GM23248 (cell line): ENCODE measurements at regions not wholly inside any gene's neighbourhood (a gene's known extent, or its start where the extent isn't known, plus 50 kb on each side); places are given as distances from the start of the nearest gene placed in this dataset.

ENCODE experiments used
- DNase-seq: peaks from one replicate; pipeline ENCODE4 v3.0.0-alpha.2; 2015
- H2AFZ ChIP-seq: fragments of 200-600 bp; sonication (generic); 2 replicates; pipeline ENCODE4 v1.6.1; 2016; ENCODE audit warnings: antibody characterized with exemption
- H3F3A ChIP-seq: fragments of 200-600 bp; sonication (generic); 2 replicates; pipeline ENCODE4 v1.6.1; 2016; ENCODE audit warnings: mild to moderate bottlenecking, antibody characterized with exemption, mixed run types; ENCODE audit not compliant: insufficient read depth
- H3K27ac ChIP-seq: fragments of 200-600 bp; sonication (generic); 2 replicates; pipeline ENCODE4 v1.5.1; 2016; ENCODE audit warnings: mild to moderate bottlenecking
- H3K27me3 ChIP-seq: fragments of 200-600 bp; sonication (generic); replicated peaks from 2 replicates; pipeline ENCODE4 v1.6.1; 2016; ENCODE audit warnings: mild to moderate bottlenecking; ENCODE audit not compliant: insufficient read depth
- H3K36me3 ChIP-seq: fragments of 200-600 bp; sonication (generic); 2 replicates; pipeline ENCODE4 v1.6.1; 2016; ENCODE audit warnings: low read depth, mild to moderate bottlenecking
- H3K4me1 ChIP-seq: fragments of 200-600 bp; sonication (generic); 2 replicates; pipeline ENCODE4 v1.6.1; 2016; ENCODE audit warnings: mild to moderate bottlenecking; ENCODE audit not compliant: insufficient read depth
- H3K4me2 ChIP-seq: fragments of 200-600 bp; sonication (generic); one replicate; pipeline ENCODE4 v1.6.1; 2016; ENCODE audit warnings: mild to moderate bottlenecking; ENCODE audit not compliant: unreplicated experiment
- H3K4me3 ChIP-seq: fragments of 200-600 bp; sonication (generic); 2 replicates; pipeline ENCODE4 v1.5.1; 2016; ENCODE audit warnings: mild to moderate bottlenecking
- H3K79me2 ChIP-seq: fragments of 200-600 bp; sonication (generic); 2 replicates; pipeline ENCODE4 v1.6.1; 2016; ENCODE audit warnings: mild to moderate bottlenecking; ENCODE audit not compliant: insufficient read depth
- H3K9ac ChIP-seq: fragments of 200-600 bp; sonication (generic); 2 replicates; pipeline ENCODE4 v1.6.1; 2016; ENCODE audit warnings: mild to moderate bottlenecking
- H3K9me2 ChIP-seq: fragments of 200-600 bp; sonication (generic); 2 replicates; pipeline ENCODE4 v1.6.1; 2016; ENCODE audit warnings: mixed run types, mild to moderate bottlenecking, moderate library complexity; ENCODE audit not compliant: insufficient read depth
- H3K9me3 ChIP-seq: fragments of 200-600 bp; sonication (generic); one replicate; pipeline ENCODE4 v1.6.1; 2017; ENCODE audit warnings: low read depth
- H4K20me1 ChIP-seq: fragments of 200-600 bp; sonication (generic); 2 replicates; pipeline ENCODE4 v1.6.0; 2016; ENCODE audit not compliant: insufficient read depth
- EZH2 ChIP-seq: fragments of 200-600 bp; sonication (generic); IDR thresholded peaks from 2 replicates; pipeline ENCODE4 v1.6.1; 2018; ENCODE audit warnings: antibody characterized with exemption, mild to moderate bottlenecking; ENCODE audit not compliant: insufficient read depth, poor library complexity, severe bottlenecking
- EZH2phosphoT487 ChIP-seq: fragments of 200-600 bp; sonication (generic); IDR thresholded peaks from 2 replicates; pipeline ENCODE4 v1.6.1; 2018; ENCODE audit warnings: antibody characterized with exemption, moderate library complexity, mild to moderate bottlenecking, low read depth; ENCODE audit not compliant: insufficient read depth
- WGBS, 2 experiments: methylation state at CpG; one replicate each; pipeline ENCODE4 v1.1.6; 2015 to 2017; ENCODE audit warnings: low lambda C conversion rate in 2 of 2, low coverage in 1 of 2; ENCODE audit errors: missing lambda C conversion rate in 2 of 2; 5-methylcytosine and 5-hydroxymethylcytosine counted together
- in situ Hi-C: fragments of 300-500 bp; cut with MboI; formaldehyde crosslinking; loops from 2 replicates; pipeline ENCODE4 v1.15.0; 2020

DNA sequence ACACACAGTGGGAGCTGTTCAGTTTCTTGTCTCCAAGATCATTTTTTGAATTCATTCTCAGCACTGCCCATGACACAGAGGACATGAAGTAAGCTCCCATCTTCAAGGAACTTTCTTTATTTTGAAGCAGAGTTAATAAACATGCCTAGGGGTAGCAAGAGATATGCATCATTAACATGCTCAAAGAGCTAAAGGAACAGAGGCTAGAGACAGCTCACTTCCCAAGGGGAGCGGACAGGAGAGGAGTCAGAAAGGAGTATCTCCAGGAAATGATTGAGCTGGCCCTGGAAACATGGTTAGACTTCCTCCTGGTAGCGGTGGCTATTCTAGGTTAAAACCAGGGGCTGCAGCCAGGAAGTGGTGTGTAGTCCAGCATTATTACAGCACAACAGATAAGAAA, 135.9 kb downstream of the GPAM start:
- Histone ChIP-seq H3K36me3 (no peaks in the 10 kb centered on the region), H3K4me3 (no peak overlapping the region), H3K79me2 (no peaks in the 10 kb centered on the region), H3F3A (no peaks in the 10 kb centered on the region), H3K9me2 (no peaks in the 10 kb centered on the region), H3K27me3 (no peaks in the 10 kb centered on the region), H3K4me2 (no peak overlapping the region), H2AFZ (no peak overlapping the region), H4K20me1 (no peaks in the 10 kb centered on the region), H3K9ac (no peak overlapping the region), H3K9me3 (no peaks in the 10 kb centered on the region), H3K4me1 (no peaks in the 10 kb centered on the region), H3K27ac (no peak overlapping the region)
- in situ Hi-C loops = no loop called here
- TF ChIP-seq EZH2phosphoT487 (no peak), EZH2 (no peak)
- 35 to 45% methylated on average over 2 of the region's 2 CpGs for WGBS, 2 experiments
- no peak for DNase-seq

GRCh38 chr10:112052166-112052565, 131.4 kb downstream of the GPAM start:
- H3K27me3 ChIP-seq = no peaks in the 10 kb centered on the region
- no peaks in the 10 kb centered on the region for H3K79me2 ChIP-seq
- no peak overlapping the region for H3K4me3 ChIP-seq
- H3K4me2 ChIP-seq = no peak overlapping the region
- 73 to 75% methylated on average over 5 of the region's 5 CpGs for WGBS, 2 experiments
- no peaks in the 10 kb centered on the region for H3K36me3 ChIP-seq
- H3K9me3 ChIP-seq = no peaks in the 10 kb centered on the region
- no peak overlapping the region for H3K27ac ChIP-seq
- H3K9ac ChIP-seq = no peak overlapping the region
- no peak overlapping the region for H2AFZ ChIP-seq
- DNase-seq = no peak
- H3F3A ChIP-seq = no peaks in the 10 kb centered on the region
- TF ChIP-seq EZH2phosphoT487 = no peak
- no peak for TF ChIP-seq EZH2
- H4K20me1 ChIP-seq = no peaks in the 10 kb centered on the region
- H3K4me1 ChIP-seq = no peaks in the 10 kb centered on the region
- in situ Hi-C loops = no loop called here
- no peaks in the 10 kb centered on the region for H3K9me2 ChIP-seq

DNA sequence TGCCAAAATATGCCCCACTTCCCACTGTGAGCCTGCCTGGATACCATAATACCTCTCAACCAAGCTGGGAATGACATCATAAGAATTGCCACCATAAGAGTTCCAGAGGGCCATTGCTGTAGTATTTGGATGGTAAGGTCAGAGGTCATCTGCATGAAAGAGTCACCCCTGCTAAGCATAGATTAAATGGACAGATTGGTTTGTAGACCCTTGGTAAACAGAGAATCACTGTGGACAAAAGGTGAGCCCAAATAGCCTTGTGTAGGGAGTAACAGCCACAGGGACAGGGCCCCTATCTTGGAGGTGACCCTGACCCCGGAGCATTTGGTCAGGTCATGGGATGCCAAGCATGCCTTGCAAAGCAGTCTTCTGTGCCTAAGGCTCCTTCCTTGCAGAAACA, 129.7 kb downstream of the GPAM start:
- 79 to 80% methylated on average over 1 of the region's 1 CpG for WGBS, 2 experiments
- H3K27me3 ChIP-seq = no peaks in the 10 kb centered on the region

GRCh38 chr10:112054516-112054915, 129.0 kb downstream of the GPAM start:
- Histone ChIP-seq H3K79me2 (no peaks in the 10 kb centered on the region), H3K4me2 (no peak overlapping the region), H3K27me3 (no peaks in the 10 kb centered on the region), H4K20me1 (no peaks in the 10 kb centered on the region), H3K27ac (no peak overlapping the region), H3K36me3 (no peaks in the 10 kb centered on the region), H3K9me2 (no peaks in the 10 kb centered on the region), H3K4me3 (no peak overlapping the region), H3K9ac (no peak overlapping the region), H3K4me1 (no peaks in the 10 kb centered on the region), H3K9me3 (no peaks in the 10 kb centered on the region), H3F3A (no peaks in the 10 kb centered on the region), H2AFZ (no peak overlapping the region)
- 90% methylated on average over 5 of the region's 5 CpGs for WGBS, 2 experiments
- no peak for DNase-seq
- in situ Hi-C loops = no loop called here
- TF ChIP-seq EZH2 = no peak
- no peak for TF ChIP-seq EZH2phosphoT487

More for the DNA sequence above, 129.7 kb downstream of the GPAM start:
- Histone ChIP-seq H3K4me3 (no peak overlapping the region), H3K9me2 (no peaks in the 10 kb centered on the region), H3K27ac (no peak overlapping the region), H3K79me2 (no peaks in the 10 kb centered on the region), H4K20me1 (no peaks in the 10 kb centered on the region), H3K9ac (no peak overlapping the region), H3K4me2 (no peak overlapping the region), H2AFZ (no peak overlapping the region), H3K9me3 (no peaks in the 10 kb centered on the region), H3K4me1 (no peaks in the 10 kb centered on the region), H3K36me3 (no peaks in the 10 kb centered on the region), H3F3A (no peaks in the 10 kb centered on the region)
- in situ Hi-C loops = no loop called here
- TF ChIP-seq EZH2phosphoT487 (no peak), EZH2 (no peak)
- no peak for DNase-seq

- H3F3A ChIP-seq = no peaks in the 10 kb centered on the region
- H4K20me1 ChIP-seq = no peaks in the 10 kb centered on the region
- no peaks in the 10 kb centered on the region for H3K79me2 ChIP-seq
- no peak overlapping the region for H3K4me2 ChIP-seq
- H3K4me3 ChIP-seq = no peak overlapping the region
- no peak overlapping the region for H3K9ac ChIP-seq
- in situ Hi-C loops = no loop called here
- H2AFZ ChIP-seq = no peak overlapping the region
- no peak for DNase-seq
- H3K27ac ChIP-seq = no peak overlapping the region
- WGBS, 2 experiments = 74 to 93% methylated on average over 2 of the region's 2 CpGs
- H3K9me2 ChIP-seq = no peaks in the 10 kb centered on the region
- H3K9me3 ChIP-seq = no peaks in the 10 kb centered on the region
- no peaks in the 10 kb centered on the region for H3K27me3 ChIP-seq
- H3K4me1 ChIP-seq = no peaks in the 10 kb centered on the region
- TF ChIP-seq EZH2 = no peak
- TF ChIP-seq EZH2phosphoT487 = no peak
- H3K36me3 ChIP-seq = no peaks in the 10 kb centered on the region
These were observed 126.5 kb downstream of the GPAM start for GRCh38 chr10:112057072-112057471.
